ENCODE measurements at regions not wholly inside any gene's neighbourhood (a gene's known extent, or its start where the extent isn't known, plus 50 kb on each side); places are given as distances from the start of the nearest gene placed in this dataset.
A peak's percentile ranks its signal among the peaks of the same experiment; 100 is the strongest.

DNA sequence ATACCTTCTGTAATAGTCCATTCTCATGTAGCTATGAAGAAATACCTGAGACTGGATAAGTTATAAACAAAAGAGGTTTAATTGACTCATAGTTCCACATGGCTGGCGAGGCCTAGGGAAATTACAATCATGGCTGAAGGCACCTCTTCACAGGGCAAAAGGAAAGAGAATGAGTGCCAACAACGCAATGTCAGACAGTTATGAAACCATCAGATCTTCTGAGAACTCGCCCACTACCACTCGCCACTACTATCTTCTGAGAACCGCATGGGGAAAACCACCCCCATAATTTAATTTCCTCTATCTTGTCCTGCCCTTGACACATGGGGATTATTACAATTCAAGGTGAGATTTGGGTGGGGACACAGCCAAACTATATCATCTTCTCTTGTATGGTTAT, 406.8 kb upstream of the CBLB start:
- Mint-ChIP-seq H3K27ac (no peak overlapping the region), H3K27me3 (no peaks in the 10 kb centered on the region), H3K4me3 (no peak overlapping the region), H3K4me1 (peaks cover 9% of the 10 kb centered on the region), H3K36me3 (ENCODE audit: low read depth) (no peaks in the 10 kb centered on the region)
- ATAC-seq (no peak), DNase-seq (no peak)
- H3K9me3 ChIP-seq (ENCODE audit: control insufficient read depth, low read length, poor library complexity, severe bottlenecking): no peaks in the 10 kb centered on the region

DNA sequence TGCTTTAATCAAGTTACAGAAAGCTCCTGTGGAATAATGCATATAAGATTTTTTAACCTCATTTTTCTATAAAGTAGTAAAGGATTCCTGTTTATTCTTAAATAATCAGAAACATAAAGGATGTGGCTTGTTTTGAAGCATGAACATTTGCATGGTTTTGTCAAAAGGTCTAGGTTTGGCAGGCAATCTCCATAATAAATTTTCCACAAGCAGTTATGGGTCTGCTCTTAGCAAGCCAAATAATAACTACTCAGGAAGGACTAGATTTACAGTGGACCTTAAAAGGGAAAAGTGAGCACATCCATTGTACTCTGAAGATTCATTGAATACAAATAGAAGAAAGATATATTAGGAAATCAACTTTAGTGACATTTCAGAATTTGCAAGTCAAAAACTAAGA, 407.3 kb upstream of the CBLB start:
- no peak for ATAC-seq
- no peaks in the 10 kb centered on the region for H3K9me3 ChIP-seq (ENCODE audit: control insufficient read depth, low read length, poor library complexity, severe bottlenecking)
- H3K4me3 Mint-ChIP-seq: no peak overlapping the region
- H3K4me1 Mint-ChIP-seq: peaks cover 9% of the 10 kb centered on the region
- no peak for DNase-seq
- H3K27ac Mint-ChIP-seq: no peak overlapping the region
- no peaks in the 10 kb centered on the region for H3K27me3 Mint-ChIP-seq
- no peaks in the 10 kb centered on the region for H3K36me3 Mint-ChIP-seq (ENCODE audit: low read depth)

DNA sequence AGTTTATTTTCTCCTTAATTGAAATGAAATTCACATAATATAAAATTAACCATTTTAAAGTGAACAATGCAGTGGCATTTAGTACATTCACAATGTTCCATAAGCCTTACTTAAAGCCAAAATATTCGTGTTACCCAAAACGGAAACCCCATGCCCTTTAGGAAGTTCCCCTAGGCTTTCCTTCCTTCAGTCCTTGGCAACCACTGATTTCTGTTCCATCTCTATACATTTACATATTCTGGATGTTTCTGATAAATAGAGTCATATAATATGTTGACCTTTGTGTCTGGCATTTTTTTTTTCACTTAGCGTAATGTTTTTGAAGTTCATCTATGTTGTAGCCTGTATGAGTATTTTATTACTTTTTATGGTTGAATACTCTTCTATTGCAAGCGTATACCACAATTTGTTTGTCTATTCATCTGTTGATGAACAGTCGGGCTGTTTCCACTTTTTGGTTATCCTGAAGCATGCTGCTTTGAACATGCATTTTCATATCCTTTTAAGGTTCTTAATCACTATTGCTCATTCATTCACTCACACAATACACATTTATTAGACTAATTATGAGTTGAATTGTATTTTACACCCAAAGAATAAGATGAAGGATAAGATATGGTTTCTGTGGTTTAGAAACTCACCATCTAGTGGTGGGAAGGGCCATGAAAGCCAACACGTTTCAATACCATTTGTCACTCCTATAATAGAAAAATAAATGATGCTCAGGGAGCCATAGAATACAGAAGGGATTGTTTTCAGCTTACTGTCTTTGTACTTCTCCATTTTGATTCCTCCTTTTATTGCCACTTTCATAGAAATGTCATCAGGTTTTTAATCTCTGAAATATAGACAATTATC, 408.2 kb upstream of the CBLB start:
- Mint-ChIP-seq H3K27ac (no peak overlapping the region), H3K4me1 (peaks cover 9% of the 10 kb centered on the region), H3K36me3 (ENCODE audit: low read depth) (no peaks in the 10 kb centered on the region), H3K27me3 (no peaks in the 10 kb centered on the region), H3K4me3 (no peak overlapping the region)
- ATAC-seq (no peak), DNase-seq (no peak)
- H3K9me3 ChIP-seq (ENCODE audit: control insufficient read depth, low read length, poor library complexity, severe bottlenecking): no peaks in the 10 kb centered on the region

DNA sequence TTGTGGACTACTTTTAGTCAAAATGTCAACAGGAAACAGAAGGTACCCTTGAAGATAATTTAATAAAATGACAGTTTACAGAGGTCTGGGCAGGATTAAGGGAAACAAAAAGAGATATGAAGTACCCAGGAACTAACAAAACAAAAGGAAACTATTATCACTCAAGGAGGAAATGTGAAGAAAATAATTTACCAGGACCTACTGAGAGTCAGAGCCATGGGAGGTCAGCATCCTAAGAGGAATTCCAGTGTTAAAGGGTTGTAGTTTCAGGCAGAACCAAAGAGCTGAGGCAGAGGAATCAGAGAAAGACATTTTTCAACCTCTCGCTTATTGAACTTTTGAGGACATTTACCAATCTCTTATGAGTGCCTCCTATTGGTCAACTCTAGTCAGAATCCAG, 408.9 kb upstream of the CBLB start:
- Mint-ChIP-seq H3K4me1 (peaks cover 9% of the 10 kb centered on the region), H3K4me3 (no peak overlapping the region), H3K27ac (no peak overlapping the region), H3K27me3 (no peaks in the 10 kb centered on the region), H3K36me3 (ENCODE audit: low read depth) (no peaks in the 10 kb centered on the region)
- no peak for ATAC-seq
- DNase-seq: no peak
- H3K9me3 ChIP-seq (ENCODE audit: control insufficient read depth, low read length, poor library complexity, severe bottlenecking): no peaks in the 10 kb centered on the region

DNA sequence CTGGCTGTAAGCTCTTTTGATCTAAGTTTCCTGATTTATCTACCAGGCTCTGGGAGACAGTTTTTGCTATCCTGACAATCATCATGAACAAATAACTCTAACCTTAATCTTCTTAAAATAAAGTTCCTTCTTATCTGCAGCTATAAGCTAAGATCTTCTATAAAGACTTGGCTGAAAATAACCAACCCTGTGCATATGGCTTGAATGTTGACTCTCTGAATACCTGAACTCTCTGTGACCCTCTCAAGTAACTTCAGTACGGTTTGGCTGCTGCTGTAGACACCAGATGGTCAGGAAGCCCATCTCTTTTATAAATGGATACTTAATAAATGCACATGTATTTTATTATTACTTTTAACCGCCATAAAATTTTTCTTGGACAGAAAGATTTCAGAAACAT, 412.4 kb upstream of the CBLB start:
- Mint-ChIP-seq H3K4me3 (no peak overlapping the region), H3K36me3 (ENCODE audit: low read depth) (no peaks in the 10 kb centered on the region), H3K4me1 (peaks cover 8% of the 10 kb centered on the region), H3K27ac (no peak overlapping the region), H3K27me3 (no peaks in the 10 kb centered on the region)
- no peaks in the 10 kb centered on the region for H3K9me3 ChIP-seq (ENCODE audit: control insufficient read depth, low read length, poor library complexity, severe bottlenecking)
- no peak for ATAC-seq
- DNase-seq: no peak

DNA sequence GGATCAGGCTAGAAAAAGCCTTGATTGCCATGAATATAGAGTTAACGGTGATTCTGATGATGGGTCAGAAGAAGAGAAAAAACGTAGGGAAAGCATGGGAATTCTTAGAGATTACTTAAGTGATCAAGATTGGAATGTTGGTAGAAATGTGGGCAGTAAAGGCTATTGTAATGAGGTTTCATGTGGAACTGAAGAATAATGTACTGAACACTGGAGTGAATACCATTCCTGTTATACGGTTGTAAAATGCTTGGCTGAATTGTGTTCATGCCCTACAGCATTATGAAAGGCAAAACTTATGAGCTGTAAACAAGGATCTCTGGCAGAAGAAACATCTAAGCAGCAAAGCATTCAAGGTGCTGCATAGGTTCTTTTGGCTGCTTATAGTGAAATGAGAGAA, 414.1 kb upstream of the CBLB start:
- Mint-ChIP-seq H3K27ac (no peak overlapping the region), H3K27me3 (no peaks in the 10 kb centered on the region), H3K4me3 (no peak overlapping the region), H3K4me1 (no peaks in the 10 kb centered on the region), H3K36me3 (ENCODE audit: low read depth) (no peaks in the 10 kb centered on the region)
- no peak for DNase-seq
- no peaks in the 10 kb centered on the region for H3K9me3 ChIP-seq (ENCODE audit: control insufficient read depth, low read length, poor library complexity, severe bottlenecking)
- no peak for ATAC-seq

DNA sequence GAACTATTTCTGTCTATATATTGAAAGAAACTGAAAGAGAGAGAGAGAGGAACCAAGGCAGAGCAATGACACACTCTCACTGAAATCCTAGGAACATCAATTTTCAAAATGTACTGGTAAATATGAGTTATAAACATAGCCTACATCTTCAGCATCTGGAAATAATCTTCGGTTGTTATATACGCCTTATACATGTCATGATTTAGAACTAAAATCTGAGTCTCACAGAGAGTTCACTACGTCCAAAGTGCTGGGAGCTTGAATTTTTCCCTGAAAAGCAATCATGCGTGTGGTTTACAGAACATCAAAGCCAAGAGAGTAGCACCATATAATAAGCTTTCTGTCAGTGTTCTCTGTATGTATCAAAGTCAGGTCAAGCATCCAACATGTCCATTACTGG, 420.0 kb upstream of the CBLB start:
- Mint-ChIP-seq H3K36me3 (ENCODE audit: low read depth) (no peaks in the 10 kb centered on the region), H3K4me3 (no peak overlapping the region), H3K4me1 (peaks cover 6% of the 10 kb centered on the region), H3K27ac (no peak overlapping the region), H3K27me3 (no peaks in the 10 kb centered on the region)
- ATAC-seq (no peak), DNase-seq (no peak)
- no peaks in the 10 kb centered on the region for H3K9me3 ChIP-seq (ENCODE audit: control insufficient read depth, low read length, poor library complexity, severe bottlenecking)

DNA sequence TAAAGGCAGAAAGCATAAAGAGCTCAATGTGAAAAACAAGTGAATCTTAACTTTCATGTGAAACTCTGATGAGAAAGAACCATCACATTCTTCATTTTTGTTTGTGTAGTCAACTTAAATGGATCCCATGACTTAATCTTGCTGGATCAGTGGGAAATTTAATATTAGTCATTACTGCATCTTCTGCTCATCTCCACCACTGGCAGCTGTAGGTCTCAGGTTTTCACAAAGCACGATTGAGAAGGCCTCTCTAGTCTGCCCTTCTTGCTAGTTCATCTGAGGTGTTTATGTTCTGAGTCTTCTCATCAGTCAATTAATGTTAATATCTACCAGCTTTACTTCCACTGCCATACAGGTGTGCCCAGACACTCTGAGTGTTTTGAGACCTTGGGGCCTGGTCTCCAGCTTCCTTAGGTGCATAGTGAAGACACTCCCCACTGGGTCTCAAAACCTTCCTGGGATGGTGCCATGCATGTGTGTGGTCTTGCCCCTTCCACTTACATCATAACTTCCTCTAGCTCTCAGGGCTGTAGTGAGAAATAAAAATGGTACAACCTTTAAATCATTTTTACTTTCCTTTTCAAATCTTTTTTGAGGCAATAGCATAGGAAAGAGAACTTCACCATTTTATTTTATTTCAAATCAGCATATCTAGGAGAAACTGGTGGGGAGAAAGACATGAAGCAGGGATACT, 421.6 kb upstream of the CBLB start:
- DNase-seq: no peak

DNA sequence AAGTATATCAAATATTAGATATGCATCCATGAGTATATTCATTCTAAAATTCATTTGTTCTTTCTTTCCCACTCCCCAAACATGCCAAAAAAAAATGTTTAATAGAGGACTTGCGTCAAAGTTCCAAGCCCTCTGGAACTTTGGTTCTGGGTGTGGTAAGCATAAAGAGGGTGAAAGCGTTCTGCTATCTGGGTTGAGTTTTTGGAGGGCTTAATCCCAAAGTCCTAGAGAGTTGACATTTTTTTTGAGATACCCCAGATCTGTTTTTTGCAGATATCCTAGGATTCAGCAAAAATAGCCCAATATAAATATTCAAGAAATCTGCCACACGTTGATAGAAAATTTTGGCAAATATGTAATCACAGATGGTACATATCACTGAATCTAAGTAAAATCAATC, 424.3 kb upstream of the CBLB start:
- Mint-ChIP-seq H3K27me3 (no peaks in the 10 kb centered on the region), H3K27ac (no peak overlapping the region), H3K4me1 (peaks cover 7% of the 10 kb centered on the region), H3K4me3 (no peak overlapping the region), H3K36me3 (ENCODE audit: low read depth) (no peaks in the 10 kb centered on the region)
- ATAC-seq (no peak), DNase-seq (no peak)
- H3K9me3 ChIP-seq (ENCODE audit: control insufficient read depth, low read length, poor library complexity, severe bottlenecking): no peaks in the 10 kb centered on the region

More for the DNA sequence above, 421.6 kb upstream of the CBLB start:
- H3K9me3 ChIP-seq (ENCODE audit: control insufficient read depth, low read length, poor library complexity, severe bottlenecking): no peaks in the 10 kb centered on the region
- no peak for ATAC-seq
- H3K27me3 Mint-ChIP-seq: no peaks in the 10 kb centered on the region
- H3K4me3 Mint-ChIP-seq: no peak overlapping the region
- H3K4me1 Mint-ChIP-seq: peaks cover 6% of the 10 kb centered on the region
- no peak overlapping the region for H3K27ac Mint-ChIP-seq
- no peaks in the 10 kb centered on the region for H3K36me3 Mint-ChIP-seq (ENCODE audit: low read depth)

DNA sequence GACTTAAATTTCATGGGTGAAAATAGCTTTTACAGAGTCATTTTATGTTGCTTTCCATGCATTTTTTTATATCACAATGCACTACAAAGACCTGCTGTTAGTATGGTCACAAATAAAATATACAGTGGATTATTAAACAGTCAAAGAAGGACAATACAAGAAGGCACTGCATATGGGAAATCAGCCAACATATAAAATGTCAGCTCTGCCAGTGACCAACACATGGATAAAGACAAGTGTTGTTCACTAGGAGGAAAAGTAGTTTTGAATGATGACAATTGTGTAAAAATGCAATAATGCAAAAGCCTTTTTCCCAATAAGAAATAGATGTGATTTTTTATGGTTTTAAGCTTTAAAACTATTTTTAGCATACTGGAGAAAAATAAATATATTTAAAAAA, 425.3 kb upstream of the CBLB start:
- Mint-ChIP-seq H3K4me3 (no peak overlapping the region), H3K36me3 (ENCODE audit: low read depth) (no peaks in the 10 kb centered on the region), H3K27ac (no peak overlapping the region), H3K4me1 (peaks cover 10% of the 10 kb centered on the region), H3K27me3 (no peaks in the 10 kb centered on the region)
- no peak for DNase-seq
- ATAC-seq: no peak
- H3K9me3 ChIP-seq (ENCODE audit: control insufficient read depth, low read length, poor library complexity, severe bottlenecking): no peaks in the 10 kb centered on the region

DNA sequence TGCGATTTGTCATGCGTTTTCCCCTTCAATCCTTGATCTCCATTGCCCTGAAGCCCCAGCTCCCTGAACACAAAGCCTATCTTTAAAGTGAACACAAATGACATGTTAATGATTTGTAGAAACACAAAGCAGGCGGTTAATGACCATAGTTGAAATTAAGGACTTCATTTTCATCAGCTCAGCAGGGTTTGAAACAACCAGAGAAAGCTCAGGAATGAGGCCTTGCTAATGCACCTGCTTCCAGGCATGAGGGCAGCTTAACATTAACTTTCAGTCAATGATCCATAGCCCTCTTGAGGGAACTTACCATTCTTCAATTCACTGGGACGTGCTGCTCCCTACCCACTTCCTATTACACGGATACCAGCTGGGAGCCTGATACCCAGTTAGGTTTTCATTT, 427.2 kb upstream of the CBLB start:
- Mint-ChIP-seq H3K36me3 (ENCODE audit: low read depth) (no peaks in the 10 kb centered on the region), H3K4me1 (peaks cover 11% of the 10 kb centered on the region), H3K27ac (no peak overlapping the region), H3K27me3 (no peaks in the 10 kb centered on the region), H3K4me3 (no peak overlapping the region)
- no peaks in the 10 kb centered on the region for H3K9me3 ChIP-seq (ENCODE audit: control insufficient read depth, low read length, poor library complexity, severe bottlenecking)
- no peak for ATAC-seq
- DNase-seq: no peak

DNA sequence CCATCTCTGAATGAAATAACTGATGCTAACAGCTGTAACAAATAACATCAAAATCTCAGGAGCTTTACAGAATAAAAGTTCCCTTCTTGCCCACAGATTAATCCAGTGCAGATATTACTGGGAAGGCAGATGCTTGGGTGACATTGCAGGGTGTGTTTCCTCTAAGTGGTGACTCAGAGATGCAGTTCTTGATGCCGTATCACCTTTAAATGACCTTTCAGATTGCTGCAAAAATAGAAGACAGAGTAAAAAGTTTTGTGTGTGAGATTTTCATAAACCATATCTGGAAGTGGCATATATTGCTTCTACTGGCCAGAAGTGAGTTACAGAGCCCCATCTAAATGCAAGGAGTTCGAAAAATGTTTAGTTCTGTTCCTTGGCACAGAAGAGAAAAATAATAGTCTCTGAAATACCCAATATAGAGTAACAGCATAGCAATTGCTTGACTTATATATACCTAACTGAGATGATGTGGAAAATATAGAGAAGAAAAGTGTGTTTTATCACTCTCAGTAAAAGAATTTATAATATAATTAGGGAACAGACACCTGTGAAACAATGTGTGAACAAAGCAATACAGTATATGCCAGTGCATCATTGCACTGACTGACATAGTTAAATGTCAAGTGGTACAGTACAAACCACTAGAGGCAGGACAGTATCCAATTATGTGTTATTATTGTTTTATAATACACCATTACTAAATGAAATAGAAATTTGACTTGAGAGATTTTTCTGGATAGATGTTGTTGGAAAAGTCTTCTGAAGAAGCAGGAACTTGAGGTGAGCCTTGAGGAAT, 430.7 kb upstream of the CBLB start:
- peak overlapping the region; percentile 69 for H3K27ac Mint-ChIP-seq
- DNase-seq: no peak
- H3K4me1 Mint-ChIP-seq: peaks cover 22% of the 10 kb centered on the region
- no peaks in the 10 kb centered on the region for H3K27me3 Mint-ChIP-seq
- no peak overlapping the region for H3K4me3 Mint-ChIP-seq
- ATAC-seq: no peak
- H3K36me3 Mint-ChIP-seq (ENCODE audit: low read depth): no peaks in the 10 kb centered on the region
- H3K9me3 ChIP-seq (ENCODE audit: control insufficient read depth, low read length, poor library complexity, severe bottlenecking): no peaks in the 10 kb centered on the region

DNA sequence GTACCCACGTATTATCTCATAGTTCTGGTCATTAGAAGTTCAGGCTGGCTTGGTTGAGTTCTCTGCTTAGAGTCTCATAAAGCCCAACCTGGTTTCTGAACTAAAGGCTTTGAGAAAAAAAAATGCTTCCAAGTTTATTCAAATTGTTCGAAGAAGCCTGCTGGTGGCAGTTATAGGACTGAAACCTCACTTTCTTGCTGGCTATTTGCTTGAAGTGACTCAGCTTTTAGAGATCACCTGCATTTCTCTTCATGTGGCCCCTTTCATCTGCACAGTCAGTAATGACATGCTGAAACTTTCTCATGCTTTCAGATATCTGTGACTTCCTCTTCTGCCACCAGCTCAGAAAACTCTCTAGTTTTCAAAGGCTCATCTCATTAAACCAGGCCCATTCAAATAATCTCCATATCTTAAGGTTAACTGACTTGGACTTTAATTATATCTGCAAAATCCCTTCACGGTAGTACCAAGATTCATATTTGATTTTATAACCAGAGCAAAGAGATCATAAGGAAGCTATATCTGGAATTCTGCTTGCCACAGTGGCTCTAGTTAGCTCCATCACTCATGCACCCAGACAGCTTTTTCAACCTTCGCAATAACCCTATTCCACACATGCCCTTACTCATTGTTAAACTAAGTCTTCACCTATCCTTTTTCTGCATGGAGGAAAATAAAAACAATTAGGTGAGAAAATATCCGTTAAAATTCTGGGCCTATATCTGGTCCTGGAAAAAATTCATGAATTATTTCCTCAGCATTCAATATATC, 433.8 kb upstream of the CBLB start:
- peak overlapping the region; percentile 21 for H3K27ac Mint-ChIP-seq
- peak overlapping the region; percentile 41 for H3K4me3 Mint-ChIP-seq

More for the DNA sequence above, 433.8 kb upstream of the CBLB start:
- H3K9me3 ChIP-seq (ENCODE audit: control insufficient read depth, low read length, poor library complexity, severe bottlenecking): no peaks in the 10 kb centered on the region
- ATAC-seq: peak; percentile 66
- H3K36me3 Mint-ChIP-seq (ENCODE audit: low read depth): no peaks in the 10 kb centered on the region
- no peaks in the 10 kb centered on the region for H3K27me3 Mint-ChIP-seq
- peaks cover 24% of the 10 kb centered on the region for H3K4me1 Mint-ChIP-seq
- no peak for DNase-seq
